Breast epithelium (tissue), 4 donors: ENCODE measurements at regions not wholly inside any gene's neighbourhood (a gene's known extent, or its start where the extent isn't known, plus 50 kb on each side); places are given as distances from the start of the nearest gene placed in this dataset.
"Not testable (repeated sequence)": the region's sequence is repeated elsewhere in the genome, so short reads cannot be mapped to it uniquely, and the experiment has no call there.

Experiments used
- DNase-seq, 2 donors: peaks; one replicate each; pipeline ENCODE4 v3.0.0-alpha.2; 2019; ENCODE audit warnings: low spot score in 2 of 2
- H3K27ac ChIP-seq, 2 donors: fragments of 200-600 bp; sonication (generic) in 1 of 2; one replicate each; pipeline ENCODE4 v1.5.1; 2016 to 2019; ENCODE audit warnings: mild to moderate bottlenecking in 1 of 2
- H3K27me3 ChIP-seq, 2 donors: fragments of 200-600 bp; sonication (generic) in 1 of 2; one replicate each; pipeline versions ENCODE4 v1.5.1 to v1.6.0; 2017 to 2019; ENCODE audit warnings: control low read depth in 1 of 2, mild to moderate bottlenecking in 1 of 2
- H3K36me3 ChIP-seq: fragments of 200-600 bp; one replicate; pipeline ENCODE4 v1.5.1; 2019
- H3K4me1 ChIP-seq, 2 donors: fragments of 200-600 bp; sonication (generic); one replicate each; pipeline ENCODE4 v1.5.1; 2016 to 2019; ENCODE audit warnings: control low read depth in 1 of 2
- H3K4me3 ChIP-seq, 3 donors: fragments of 200-600 bp; sonication (generic); 1 replicate in 2 of 3; 2 replicates in 1 of 3; pipeline ENCODE4 v1.5.1; 2016 to 2019; ENCODE audit warnings: mild to moderate bottlenecking in 3 of 3, moderate library complexity in 2 of 3
- H3K9me3 ChIP-seq, 2 donors: fragments of 200-600 bp; sonication (generic) in 1 of 2; one replicate each; pipeline ENCODE4 v1.5.1; 2016 to 2019; ENCODE audit warnings: control low read depth in 1 of 2
- CTCF ChIP-seq, 3 donors: fragments of 450-650 bp; IDR thresholded peaks; one replicate each; pipeline ENCODE4 v1.5.1; 2016 to 2017; ENCODE audit warnings: antibody characterized with exemption in 3 of 3, mild to moderate bottlenecking in 3 of 3, moderate library complexity in 3 of 3
- POLR2A ChIP-seq: fragments of 450-650 bp; IDR thresholded peaks from one replicate; pipeline ENCODE4 v1.6.1; 2016; ENCODE audit warnings: antibody characterized with exemption, mild to moderate bottlenecking, moderate library complexity
- POLR2AphosphoS5 ChIP-seq, 3 donors: sonication (generic); formaldehyde crosslinking; IDR thresholded peaks; one replicate each; pipeline ENCODE4 v1.6.1; 2017; ENCODE audit warnings: antibody characterized with exemption in 3 of 3
- intact Hi-C: fragments of 100-400 bp; cut with DNase I; formaldehyde crosslinking; loops from one replicate; pipeline ENCODE4 v1.15.1; 2023; ENCODE audit warnings: low total_unique reads

- intact Hi-C loops: no loop called here
- DNase-seq: no peak
Measured at GRCh38 chr5:108451269-108451668, 69.4 kb upstream of the FBXL17 start.

GRCh38 chr5:108444130-108444529 lies 62.2 kb upstream of the FBXL17 start:
- H3K4me1 ChIP-seq, H3K27me3 ChIP-seq, H3K9me3 ChIP-seq, intact Hi-C loops, H3K4me3 ChIP-seq, H3K27ac ChIP-seq, DNase-seq, H3K36me3 ChIP-seq: not testable (repeated sequence)

More at GRCh38 chr5:108451269-108451668, 69.4 kb upstream of the FBXL17 start:
- Histone ChIP-seq H3K4me1 (no peaks in the 10 kb centered on the region), H3K27ac (no peak overlapping the region), H3K36me3 (no peaks in the 10 kb centered on the region), H3K9me3 (peaks cover 9 to 31% of the 10 kb centered on the region in 2 donors), H3K4me3 (no peak overlapping the region), H3K27me3 (no peaks in the 10 kb centered on the region)
- no peak for TF ChIP-seq CTCF (IDR thresholded peaks at IDR 0.05)
- no peak for TF ChIP-seq POLR2AphosphoS5 (IDR thresholded peaks at IDR 0.05)
- TF ChIP-seq POLR2A: no peak

GRCh38 chr5:108442063-108442651 lies 60.3 kb upstream of the FBXL17 start:
- H3K27me3 ChIP-seq, DNase-seq, H3K36me3 ChIP-seq, H3K27ac ChIP-seq, H3K4me1 ChIP-seq, intact Hi-C loops, H3K4me3 ChIP-seq, H3K9me3 ChIP-seq: not testable (repeated sequence)

GRCh38 chr5:108437425-108437824 lies 55.5 kb upstream of the FBXL17 start:
- Histone ChIP-seq H3K27me3 (no peaks in the 10 kb centered on the region), H3K4me1 (no peaks in the 10 kb centered on the region), H3K4me3 (no peak overlapping the region), H3K36me3 (no peaks in the 10 kb centered on the region), H3K27ac (no peak overlapping the region), H3K9me3 (no peaks in the 10 kb centered on the region)
- intact Hi-C loops: no loop called here
- DNase-seq: no peak
- no peak for TF ChIP-seq POLR2A
- TF ChIP-seq POLR2AphosphoS5 (IDR thresholded peaks at IDR 0.05): no peak
- TF ChIP-seq CTCF (IDR thresholded peaks at IDR 0.05): no peak

- intact Hi-C loops: no loop called here
- Histone ChIP-seq H3K4me3 (no peak overlapping the region), H3K27ac (no peak overlapping the region), H3K9me3 (no peaks in the 10 kb centered on the region), H3K36me3 (no peaks in the 10 kb centered on the region), H3K4me1 (no peaks in the 10 kb centered on the region), H3K27me3 (no peaks in the 10 kb centered on the region)
- no peak for TF ChIP-seq POLR2A
- no peak for TF ChIP-seq CTCF (IDR thresholded peaks at IDR 0.05)
- TF ChIP-seq POLR2AphosphoS5 (IDR thresholded peaks at IDR 0.05): no peak
- DNase-seq: no peak
Measured at GRCh38 chr5:108436696-108437095, 54.8 kb upstream of the FBXL17 start.

- no peak for DNase-seq
- Histone ChIP-seq H3K4me3 (no peak overlapping the region), H3K27ac (no peak overlapping the region), H3K9me3 (no peaks in the 10 kb centered on the region), H3K27me3 (no peaks in the 10 kb centered on the region), H3K36me3 (no peaks in the 10 kb centered on the region), H3K4me1 (no peaks in the 10 kb centered on the region)
- intact Hi-C loops: no loop called here
- TF ChIP-seq POLR2AphosphoS5 (IDR thresholded peaks at IDR 0.05) (no peak), POLR2A (no peak), CTCF (IDR thresholded peaks at IDR 0.05) (no peak)
Measured at GRCh38 chr5:108433600-108433999, 51.7 kb upstream of the FBXL17 start.
